Neural progenitor cell (in vitro differentiated cells): ENCODE measurements at regions not wholly inside any gene's neighbourhood (a gene's known extent, or its start where the extent isn't known, plus 50 kb on each side); places are given as distances from the start of the nearest gene placed in this dataset.
"Not testable (repeated sequence)": the region's sequence is repeated elsewhere in the genome, so short reads cannot be mapped to it uniquely, and the experiment has no call there.

Source experiments
- DNase-seq: peaks from one replicate; pipeline ENCODE4 v3.0.0-alpha.2; 2016; ENCODE audit warnings: low spot score
- H2AFZ ChIP-seq: fragments of 200-600 bp; sonication (generic); replicated peaks from 2 replicates; pipeline ENCODE4 v1.6.1; 2016; ENCODE audit warnings: antibody characterized with exemption
- H3F3A ChIP-seq: fragments of 200-600 bp; sonication (generic); 2 replicates; pipeline ENCODE4 v1.6.1; 2016; ENCODE audit warnings: antibody characterized with exemption, low read depth
- H3K27ac ChIP-seq: fragments of 200-600 bp; sonication (generic); 2 replicates; pipeline ENCODE4 v1.5.1; 2016; ENCODE audit warnings: mild to moderate bottlenecking
- H3K27me3 ChIP-seq: fragments of 200-600 bp; sonication (generic); 2 replicates; pipeline ENCODE4 v1.6.1; 2016; ENCODE audit warnings: mild to moderate bottlenecking, moderate library complexity
- H3K36me3 ChIP-seq: fragments of 200-600 bp; sonication (generic); 2 replicates; pipeline ENCODE4 v1.5.1; 2016
- H3K4me1 ChIP-seq: fragments of 200-600 bp; sonication (generic); 2 replicates; pipeline ENCODE4 v1.6.1; 2016; ENCODE audit warnings: mixed run types
- H3K4me2 ChIP-seq: fragments of 200-600 bp; sonication (generic); 2 replicates; pipeline ENCODE4 v1.6.1; 2016
- H3K4me3 ChIP-seq: fragments of 200-600 bp; sonication (generic); 2 replicates; pipeline ENCODE4 v1.5.1; 2016
- H3K79me2 ChIP-seq: fragments of 200-600 bp; sonication (generic); 2 replicates; pipeline ENCODE4 v1.6.1; 2016; ENCODE audit warnings: low read depth
- H3K9ac ChIP-seq: fragments of 200-600 bp; sonication (generic); 2 replicates; pipeline ENCODE4 v1.6.1; 2016
- H3K9me3 ChIP-seq: fragments of 200-600 bp; sonication (generic); 2 replicates; pipeline ENCODE4 v1.5.1; 2016; ENCODE audit warnings: low read depth
- H4K20me1 ChIP-seq: fragments of 200-600 bp; sonication (generic); 2 replicates; pipeline ENCODE4 v1.6.1; 2016; ENCODE audit warnings: low read depth
- H3K27ac Mint-ChIP-seq: 3 replicates; pipeline ENCODE4 v1.8.0; 2021; ENCODE audit warnings: mixed read lengths
- H3K27me3 Mint-ChIP-seq: 2 replicates; pipeline ENCODE4 v1.8.0; 2022; ENCODE audit warnings: low read depth, mild to moderate bottlenecking, inconsistent platforms, moderate library complexity, mixed read lengths; ENCODE audit not compliant: insufficient read depth
- H3K36me3 Mint-ChIP-seq: 3 replicates; pipeline ENCODE4 v1.8.0; 2021; ENCODE audit warnings: mixed read lengths
- H3K4me1 Mint-ChIP-seq: 3 replicates; pipeline ENCODE4 v1.8.0; 2021; ENCODE audit warnings: mixed read lengths
- H3K4me3 Mint-ChIP-seq: 3 replicates; pipeline ENCODE4 v1.8.0; 2021; ENCODE audit warnings: mild to moderate bottlenecking, moderate library complexity, mixed read lengths
- H3K9me3 Mint-ChIP-seq: 3 replicates; pipeline ENCODE4 v1.8.0; 2020; ENCODE audit warnings: mixed read lengths
- EZH2 ChIP-seq: fragments of 200-600 bp; sonication (generic); IDR thresholded peaks from 2 replicates; pipeline ENCODE4 v1.6.1; 2017; ENCODE audit warnings: antibody characterized with exemption, mild to moderate bottlenecking, moderate library complexity
- EZH2phosphoT487 ChIP-seq: fragments of 200-600 bp; sonication (generic); IDR thresholded peaks from 2 replicates; pipeline ENCODE4 v1.6.1; 2017; ENCODE audit warnings: antibody characterized with exemption
- TF ChIP-seq, protein P1 (sequence below): fragments of 200-600 bp; sonication (generic); IDR thresholded peaks from 2 replicates; pipeline ENCODE4 v1.5.1; 2017; ENCODE audit warnings: antibody characterized with exemption, mild to moderate bottlenecking

DNA sequence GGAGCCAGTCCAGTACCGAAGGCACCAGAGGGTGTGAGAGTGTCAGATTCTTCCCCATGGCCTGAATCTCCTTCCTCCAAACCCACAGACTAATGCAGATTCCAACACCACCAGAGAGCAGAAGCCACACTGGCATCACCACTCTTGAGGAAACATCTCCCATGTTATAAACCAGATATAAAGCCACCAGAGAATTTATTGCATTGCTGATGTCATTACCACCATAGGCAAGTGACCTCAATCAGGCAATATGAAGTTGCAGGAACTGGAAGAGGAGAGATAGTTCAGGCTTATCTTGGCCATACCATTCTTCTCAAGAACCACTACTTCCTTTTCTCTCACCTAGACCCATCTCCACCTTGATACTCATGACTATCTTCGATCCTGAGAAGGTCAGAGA, 653.4 kb downstream of the TMEM121 start:
- no peak overlapping the region for H3K9ac ChIP-seq
- no peak overlapping the region for H3K27ac ChIP-seq
- H3K36me3 Mint-ChIP-seq, result no peaks in the 10 kb centered on the region
- H3K36me3 ChIP-seq, result no peaks in the 10 kb centered on the region
- no peak overlapping the region for H2AFZ ChIP-seq
- H3K4me1 Mint-ChIP-seq, result no peaks in the 10 kb centered on the region
- H3K4me1 ChIP-seq, result no peaks in the 10 kb centered on the region
- no peaks in the 10 kb centered on the region for H4K20me1 ChIP-seq
- no peak overlapping the region for H3K4me3 Mint-ChIP-seq
- no peak overlapping the region for H3K27ac Mint-ChIP-seq
- H3K9me3 Mint-ChIP-seq, result peaks cover 41% of the 10 kb centered on the region
- no peak for DNase-seq
- no peaks in the 10 kb centered on the region for H3K27me3 ChIP-seq
- H3K27me3 Mint-ChIP-seq, result no peaks in the 10 kb centered on the region
- no peaks in the 10 kb centered on the region for H3K79me2 ChIP-seq
- H3K4me3 ChIP-seq, result no peak overlapping the region
- TF ChIP-seq EZH2 (no peak), EZH2phosphoT487 (no peak)
- TF ChIP-seq, protein P1, sequence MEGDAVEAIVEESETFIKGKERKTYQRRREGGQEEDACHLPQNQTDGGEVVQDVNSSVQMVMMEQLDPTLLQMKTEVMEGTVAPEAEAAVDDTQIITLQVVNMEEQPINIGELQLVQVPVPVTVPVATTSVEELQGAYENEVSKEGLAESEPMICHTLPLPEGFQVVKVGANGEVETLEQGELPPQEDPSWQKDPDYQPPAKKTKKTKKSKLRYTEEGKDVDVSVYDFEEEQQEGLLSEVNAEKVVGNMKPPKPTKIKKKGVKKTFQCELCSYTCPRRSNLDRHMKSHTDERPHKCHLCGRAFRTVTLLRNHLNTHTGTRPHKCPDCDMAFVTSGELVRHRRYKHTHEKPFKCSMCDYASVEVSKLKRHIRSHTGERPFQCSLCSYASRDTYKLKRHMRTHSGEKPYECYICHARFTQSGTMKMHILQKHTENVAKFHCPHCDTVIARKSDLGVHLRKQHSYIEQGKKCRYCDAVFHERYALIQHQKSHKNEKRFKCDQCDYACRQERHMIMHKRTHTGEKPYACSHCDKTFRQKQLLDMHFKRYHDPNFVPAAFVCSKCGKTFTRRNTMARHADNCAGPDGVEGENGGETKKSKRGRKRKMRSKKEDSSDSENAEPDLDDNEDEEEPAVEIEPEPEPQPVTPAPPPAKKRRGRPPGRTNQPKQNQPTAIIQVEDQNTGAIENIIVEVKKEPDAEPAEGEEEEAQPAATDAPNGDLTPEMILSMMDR, result no peak
- H3K9me3 ChIP-seq, result peaks cover 8% of the 10 kb centered on the region
- H3F3A ChIP-seq, result no peaks in the 10 kb centered on the region
- no peak overlapping the region for H3K4me2 ChIP-seq

DNA sequence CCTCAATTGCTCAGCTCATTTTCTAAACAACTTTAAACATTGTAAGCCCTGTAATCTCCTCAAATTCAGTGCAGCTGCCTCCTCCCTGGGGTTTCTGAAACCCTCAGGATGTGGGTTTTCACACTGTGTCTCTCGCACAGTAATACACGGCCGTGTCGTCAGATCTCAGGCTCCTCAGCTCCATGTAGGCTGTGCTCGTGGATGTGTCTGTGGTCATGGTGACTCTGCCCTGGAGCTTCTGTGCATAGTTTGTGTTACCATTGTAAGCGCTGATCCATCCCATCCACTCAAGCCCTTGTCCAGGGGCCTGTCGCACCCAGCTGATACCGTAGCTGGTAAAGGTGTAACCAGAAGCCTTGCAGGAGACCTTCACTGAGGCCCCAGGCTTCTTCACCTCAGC, 658.4 kb downstream of the TMEM121 start:
- peaks cover 39% of the 10 kb centered on the region for H3K9me3 Mint-ChIP-seq
- H3K4me3 ChIP-seq, H3K36me3 ChIP-seq, H3K79me2 ChIP-seq, H3K4me1 ChIP-seq, H2AFZ ChIP-seq, H3K27ac Mint-ChIP-seq, DNase-seq, H3K4me2 ChIP-seq, H3K4me3 Mint-ChIP-seq, H3K27me3 Mint-ChIP-seq, H3K9ac ChIP-seq, H3K27me3 ChIP-seq, H3F3A ChIP-seq, H3K4me1 Mint-ChIP-seq, H4K20me1 ChIP-seq, H3K36me3 Mint-ChIP-seq, H3K27ac ChIP-seq: not testable (repeated sequence)
- peaks cover 16% of the 10 kb centered on the region for H3K9me3 ChIP-seq

- H2AFZ ChIP-seq, H3K36me3 ChIP-seq, H3K79me2 ChIP-seq, H3K27ac ChIP-seq, H3K4me1 Mint-ChIP-seq, H4K20me1 ChIP-seq, H3K4me2 ChIP-seq, H3K4me3 Mint-ChIP-seq, H3F3A ChIP-seq, H3K27me3 Mint-ChIP-seq, H3K36me3 Mint-ChIP-seq, H3K27ac Mint-ChIP-seq, DNase-seq, H3K9ac ChIP-seq, H3K27me3 ChIP-seq, H3K4me1 ChIP-seq, H3K4me3 ChIP-seq: not testable (repeated sequence)
- H3K9me3 ChIP-seq, result peaks cover 16% of the 10 kb centered on the region
- H3K9me3 Mint-ChIP-seq, result peaks cover 40% of the 10 kb centered on the region
These were observed 658.9 kb downstream of the TMEM121 start for GRCh38 chr14:106185174-106185836.

- Histone ChIP-seq H3K27me3 (no peaks in the 10 kb centered on the region), H3K9me3 (peaks cover 15% of the 10 kb centered on the region), H3K4me3 (no peak overlapping the region), H3K4me2 (no peak overlapping the region), H3K79me2 (no peaks in the 10 kb centered on the region), H4K20me1 (no peaks in the 10 kb centered on the region), H3K27ac (no peak overlapping the region), H3K9ac (no peak overlapping the region), H3K36me3 (no peaks in the 10 kb centered on the region), H3F3A (no peaks in the 10 kb centered on the region), H2AFZ (no peak overlapping the region), H3K4me1 (no peaks in the 10 kb centered on the region)
- Mint-ChIP-seq H3K36me3 (no peaks in the 10 kb centered on the region), H3K27me3 (no peaks in the 10 kb centered on the region), H3K27ac (no peak overlapping the region), H3K4me1 (no peaks in the 10 kb centered on the region), H3K9me3 (peaks cover 39% of the 10 kb centered on the region), H3K4me3 (no peak overlapping the region)
- no peak for DNase-seq
- no peak for TF ChIP-seq EZH2phosphoT487
- no peak for TF ChIP-seq EZH2
These were observed 659.5 kb downstream of the TMEM121 start for GRCh38 chr14:106185837-106186233.

- Histone ChIP-seq H3K79me2 (no peaks in the 10 kb centered on the region), H3K4me1 (no peaks in the 10 kb centered on the region), H2AFZ (no peak overlapping the region), H3K36me3 (no peaks in the 10 kb centered on the region), H3K9me3 (peaks cover 12% of the 10 kb centered on the region), H3K27ac (no peak overlapping the region), H3K4me2 (no peak overlapping the region), H3K4me3 (no peak overlapping the region), H3F3A (no peaks in the 10 kb centered on the region), H3K9ac (no peak overlapping the region), H4K20me1 (no peaks in the 10 kb centered on the region), H3K27me3 (no peaks in the 10 kb centered on the region)
- H3K36me3 Mint-ChIP-seq, result no peaks in the 10 kb centered on the region
- no peak for TF ChIP-seq EZH2phosphoT487
- TF ChIP-seq, protein P1, result no peak
- no peak for TF ChIP-seq EZH2
- no peak for DNase-seq
- peaks cover 2% of the 10 kb centered on the region for H3K27me3 Mint-ChIP-seq
- no peak overlapping the region for H3K4me3 Mint-ChIP-seq
- no peaks in the 10 kb centered on the region for H3K4me1 Mint-ChIP-seq
- H3K27ac Mint-ChIP-seq, result no peak overlapping the region
- peaks cover 41% of the 10 kb centered on the region for H3K9me3 Mint-ChIP-seq
These were observed 660.8 kb downstream of the TMEM121 start for GRCh38 chr14:106187216-106187615.

DNA sequence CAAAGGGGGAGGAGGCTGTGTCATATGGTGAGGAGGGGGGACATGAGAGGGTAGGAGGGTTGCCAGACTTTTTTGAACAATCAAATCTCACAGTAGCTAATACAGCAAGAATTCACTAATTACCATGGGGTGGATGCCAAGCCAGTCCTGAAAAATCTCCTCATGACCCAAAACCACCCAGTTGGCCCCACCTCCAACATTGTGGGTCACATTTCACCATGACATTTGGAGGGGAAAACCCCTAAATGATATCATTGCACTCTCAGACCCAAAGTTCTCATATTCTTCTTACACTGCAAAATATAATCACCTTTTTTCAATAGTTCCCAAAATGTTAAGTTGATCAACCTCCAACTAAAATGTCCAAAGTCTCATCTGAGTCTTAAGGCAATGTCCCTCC, 666.3 kb downstream of the TMEM121 start:
- not testable (repeated sequence) for H3K27me3 Mint-ChIP-seq, H3K36me3 ChIP-seq, H3K4me3 Mint-ChIP-seq, H3K4me1 Mint-ChIP-seq, H3K4me3 ChIP-seq, H3K27me3 ChIP-seq, H3K27ac ChIP-seq, H3F3A ChIP-seq, H3K79me2 ChIP-seq, H3K27ac Mint-ChIP-seq, H3K36me3 Mint-ChIP-seq, DNase-seq, H3K4me1 ChIP-seq, H3K4me2 ChIP-seq, H4K20me1 ChIP-seq, H3K9ac ChIP-seq, H2AFZ ChIP-seq
- H3K9me3 Mint-ChIP-seq, result peaks cover 39% of the 10 kb centered on the region
- peaks cover 23% of the 10 kb centered on the region for H3K9me3 ChIP-seq
